ENCODE measurements at regions not wholly inside any gene's neighbourhood (a gene's known extent, or its start where the extent isn't known, plus 50 kb on each side); places are given as distances from the start of the nearest gene placed in this dataset.

- no peak overlapping the region for H3K27ac ChIP-seq (ENCODE audit: low read depth, low read length)
These were observed 243.8 kb upstream of the GBE1 start for GRCh38 chr3:82005266-82005665.

GRCh38 chr3:82004266-82004665 is 242.8 kb upstream of the GBE1 start:
- H3K36me3 ChIP-seq (ENCODE audit: control insufficient read depth, low read length), result no peaks in the 10 kb centered on the region
- H3K9me3 ChIP-seq (ENCODE audit: control insufficient read depth, insufficient read depth, low read length), result 0 out of 2 replicates have a peak, but pooled peaks cover 4% of the 10 kb centered on the region
- no peak overlapping the region for H3K4me2 ChIP-seq (ENCODE audit: low read length)
- H3K27me3 ChIP-seq (ENCODE audit: control insufficient read depth, low read length), result no peaks in the 10 kb centered on the region
- H3K27ac ChIP-seq (ENCODE audit: low read depth, low read length), result no peak overlapping the region
- H3K79me2 ChIP-seq (ENCODE audit: control insufficient read depth, low read length), result no peaks in the 10 kb centered on the region
- no peaks in the 10 kb centered on the region for H3K4me1 ChIP-seq (ENCODE audit: control insufficient read depth, low read length)
- H3F3A ChIP-seq (ENCODE audit: control insufficient read depth, insufficient read depth), result no peaks in the 10 kb centered on the region
- H3K9me2 ChIP-seq (replicated peaks; ENCODE audit: control insufficient read depth, low read length), result no peaks in the 10 kb centered on the region
- TF ChIP-seq CTCF (IDR thresholded peaks at IDR 0.05; ENCODE audit: low read depth, low read length, poor library complexity, severe bottlenecking), result no peak
- TF ChIP-seq EZH2phosphoT487 (IDR thresholded peaks at IDR 0.05; ENCODE audit: borderline replicate concordance, low read length), result no peak
- H4K20me1 ChIP-seq (ENCODE audit: control insufficient read depth, insufficient read depth, low read depth, low read length), result no peaks in the 10 kb centered on the region
- no peak overlapping the region for H3K4me3 ChIP-seq (ENCODE audit: low read length)

More at GRCh38 chr3:82005266-82005665, 243.8 kb upstream of the GBE1 start:
- H4K20me1 ChIP-seq (ENCODE audit: control insufficient read depth, insufficient read depth, low read depth, low read length), result no peaks in the 10 kb centered on the region
- no peaks in the 10 kb centered on the region for H3K36me3 ChIP-seq (ENCODE audit: control insufficient read depth, low read length)
- 0 out of 2 replicates have a peak, but pooled peaks cover 4% of the 10 kb centered on the region for H3K9me3 ChIP-seq (ENCODE audit: control insufficient read depth, insufficient read depth, low read length)
- no peaks in the 10 kb centered on the region for H3F3A ChIP-seq (ENCODE audit: control insufficient read depth, insufficient read depth)
- no peaks in the 10 kb centered on the region for H3K4me1 ChIP-seq (ENCODE audit: control insufficient read depth, low read length)
- no peaks in the 10 kb centered on the region for H3K79me2 ChIP-seq (ENCODE audit: control insufficient read depth, low read length)
- no peak overlapping the region for H3K4me3 ChIP-seq (ENCODE audit: low read length)
- H3K27me3 ChIP-seq (ENCODE audit: control insufficient read depth, low read length), result no peaks in the 10 kb centered on the region
- no peak for TF ChIP-seq CTCF (IDR thresholded peaks at IDR 0.05; ENCODE audit: low read depth, low read length, poor library complexity, severe bottlenecking)
- TF ChIP-seq EZH2phosphoT487 (IDR thresholded peaks at IDR 0.05; ENCODE audit: borderline replicate concordance, low read length), result no peak
- no peaks in the 10 kb centered on the region for H3K9me2 ChIP-seq (replicated peaks; ENCODE audit: control insufficient read depth, low read length)
- no peak overlapping the region for H3K4me2 ChIP-seq (ENCODE audit: low read length)

GRCh38 chr3:82002986-82003642 is 241.7 kb upstream of the GBE1 start:
- Histone ChIP-seq H3K9me2 (replicated peaks; ENCODE audit: control insufficient read depth, low read length) (no peaks in the 10 kb centered on the region), H3K4me1 (ENCODE audit: control insufficient read depth, low read length) (no peaks in the 10 kb centered on the region), H3K4me2 (ENCODE audit: low read length) (no peak overlapping the region), H4K20me1 (ENCODE audit: control insufficient read depth, insufficient read depth, low read depth, low read length) (no peaks in the 10 kb centered on the region), H3F3A (ENCODE audit: control insufficient read depth, insufficient read depth) (no peaks in the 10 kb centered on the region), H3K9me3 (ENCODE audit: control insufficient read depth, insufficient read depth, low read length) (0 out of 2 replicates have a peak, but pooled peaks cover 4% of the 10 kb centered on the region), H3K4me3 (ENCODE audit: low read length) (no peak overlapping the region), H3K36me3 (ENCODE audit: control insufficient read depth, low read length) (no peaks in the 10 kb centered on the region), H3K27ac (ENCODE audit: low read depth, low read length) (no peak overlapping the region), H3K79me2 (ENCODE audit: control insufficient read depth, low read length) (no peaks in the 10 kb centered on the region), H3K27me3 (ENCODE audit: control insufficient read depth, low read length) (no peaks in the 10 kb centered on the region)
- TF ChIP-seq EZH2phosphoT487 (IDR thresholded peaks at IDR 0.05; ENCODE audit: borderline replicate concordance, low read length), result no peak
- TF ChIP-seq CTCF (IDR thresholded peaks at IDR 0.05; ENCODE audit: low read depth, low read length, poor library complexity, severe bottlenecking), result no peak
